ENCODE measurements at regions not wholly inside any gene's neighbourhood (a gene's known extent, or its start where the extent isn't known, plus 50 kb on each side); places are given as distances from the start of the nearest gene placed in this dataset.
A peak's percentile ranks its signal among the peaks of the same experiment; 100 is the strongest.

DNA sequence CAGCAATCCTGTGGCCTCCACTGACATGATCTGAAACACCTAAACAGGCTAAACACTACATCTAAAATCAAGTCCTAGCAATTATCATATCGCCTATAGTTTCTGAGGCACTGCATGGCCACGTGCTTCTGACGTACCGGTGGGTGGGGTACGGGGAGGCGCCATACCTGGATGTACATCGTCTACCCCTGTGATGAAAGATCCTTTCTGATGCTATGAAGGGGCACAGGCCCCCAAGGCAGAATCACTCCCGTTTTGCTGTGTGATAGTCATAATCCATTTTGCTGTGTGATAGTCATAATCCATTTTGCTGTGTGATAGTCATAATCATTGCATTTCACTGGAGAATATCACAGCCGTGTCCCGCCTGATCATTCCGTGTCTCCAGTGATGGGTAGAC is 118.7 kb upstream of the SOX1 start:
- H2BK20ac ChIP-seq (ENCODE audit: low read length) = no peak overlapping the region
- no peak overlapping the region for H3K18ac ChIP-seq (ENCODE audit: extremely low read depth, low read length)
- no peak overlapping the region for H2BK12ac ChIP-seq (ENCODE audit: low read depth, low read length)
- H3K79me2 ChIP-seq (ENCODE audit: control insufficient read depth in 1 of 2, insufficient read depth in 2 of 2, low read length in 2 of 2) = no peaks in the 10 kb centered on the region
- H4K8ac ChIP-seq (ENCODE audit: extremely low read depth, insufficient read depth, low read length) = no peak overlapping the region
- H2BK5ac ChIP-seq (ENCODE audit: low read depth, low read length) = no peak overlapping the region
- CTCF ChIA-PET (ENCODE audit: partially characterized antibody) = no interaction called here
- H2BK15ac ChIP-seq (ENCODE audit: low read length) = no peak overlapping the region
- POLR2A ChIA-PET (ENCODE audit: partially characterized antibody) = no interaction called here
- DNase-seq (ENCODE audit: low read depth in 1 of 2, low spot score in 2 of 2) = peak in 1 of 2 experiments; percentile 11
- H3K4ac ChIP-seq (replicated peaks; ENCODE audit: insufficient read length, low read depth, low read length) = no peak overlapping the region
- no peaks in the 10 kb centered on the region for H3K27me3 ChIP-seq (replicated peaks in 1 of 4; ENCODE audit: control insufficient read depth in 3 of 4, extremely low read depth in 1 of 4, insufficient read depth in 3 of 4, low read length in 3 of 4)
- peaks cover 3% of the 10 kb centered on the region; the same call in 1 of the 2 replicates for H3K79me1 ChIP-seq (ENCODE audit: low read depth, low read length)
- H3K9ac ChIP-seq (replicated peaks in 1 of 4; ENCODE audit: extremely low read depth in 1 of 4, low read depth in 3 of 4, low read length in 3 of 4) = no peak overlapping the region
- peaks cover 7 to 9% of the 10 kb centered on the region in 2 experiments; a peak in 2 of 4 replicates for H3K9me3 ChIP-seq (ENCODE audit: insufficient read depth in 2 of 2, low read depth in 1 of 2, low read length in 1 of 2)
- FAIRE-seq = no peak
- WGBS, 2 experiments (ENCODE audit: extremely low coverage in 1 of 2, insufficient coverage in 1 of 2, insufficient read length in 1 of 2, insufficient replicate concordance in 2 of 2, low coverage in 1 of 2, low lambda C conversion rate in 2 of 2, missing lambda C conversion rate in 1 of 2) = 86% methylated on average over 11 of the region's 11 CpGs; no CpG with 5 or more reads in 1 of the 2 experiments
- no peak overlapping the region for H3K56ac ChIP-seq (replicated peaks; ENCODE audit: insufficient read length, low read depth, low read length)
- no peak overlapping the region for H3K23ac ChIP-seq (ENCODE audit: insufficient read length)
- H4K5ac ChIP-seq (ENCODE audit: insufficient read length, low read depth, low read length) = no peak overlapping the region
- no peak overlapping the region for H2AK5ac ChIP-seq (ENCODE audit: low read depth, low read length)
- no peaks in the 10 kb centered on the region for H4K20me1 ChIP-seq (replicated peaks in 1 of 2; ENCODE audit: control insufficient read depth in 1 of 2, insufficient read depth in 2 of 2, low read length in 2 of 2)
- no peak overlapping the region for H3K27ac ChIP-seq (ENCODE audit: low read depth, low read length)
- H3K4me3 ChIP-seq (ENCODE audit: extremely low read depth in 1 of 4, insufficient read depth in 2 of 4, low read depth in 3 of 4, low read length in 4 of 4) = no peak overlapping the region
- H3K4me1 ChIP-seq (replicated peaks in 1 of 4; ENCODE audit: control insufficient read depth in 3 of 4, insufficient read depth in 4 of 4, low read length in 3 of 4) = no peaks in the 10 kb centered on the region
- no peaks in the 10 kb centered on the region for H3K23me2 ChIP-seq (ENCODE audit: low read depth, low read length)
- H3K36me3 ChIP-seq (ENCODE audit: control insufficient read depth in 2 of 4, insufficient read depth in 4 of 4, low read length in 3 of 4) = no peaks in the 10 kb centered on the region
- H2AFZ ChIP-seq (ENCODE audit: low read length) = no peak overlapping the region
- no peak overlapping the region for H2BK120ac ChIP-seq (replicated peaks; ENCODE audit: low read depth, low read length)
- H3K14ac ChIP-seq (ENCODE audit: insufficient read length) = no peak overlapping the region
- H3K4me2 ChIP-seq (ENCODE audit: insufficient read depth in 1 of 2, low read depth in 2 of 2, low read length in 2 of 2) = no peak overlapping the region
- no peak overlapping the region for H4K91ac ChIP-seq (replicated peaks; ENCODE audit: insufficient read length, low read length)
- TF ChIP-seq PHF8 (conservative IDR thresholded peaks at IDR 0.05; ENCODE audit: low read depth, low read length) (no peak), SUZ12 (IDR thresholded peaks at IDR 0.05; ENCODE audit: low read length) (no peak), POLR2A (IDR thresholded peaks at IDR 0.05; ENCODE audit: control extremely low read depth in 1 of 2, low read depth in 2 of 2, low read length in 2 of 2) (no peak), CBX5 (IDR thresholded peaks at IDR 0.05; ENCODE audit: low read depth, low read length) (no peak), SIX5 (IDR thresholded peaks at IDR 0.05; ENCODE audit: low read depth, low read length) (no peak)
